H1 (cell line): ENCODE measurements at regions not wholly inside any gene's neighbourhood (a gene's known extent, or its start where the extent isn't known, plus 50 kb on each side); places are given as distances from the start of the nearest gene placed in this dataset.

ENCODE experiments used
- CTCF ChIA-PET: fragments of 300-600 bp; sonication (Branson Sonifier 250); formaldehyde crosslinking; loops from one replicate; lab custom pipeline; 2021; ENCODE audit not compliant: partially characterized antibody; lab: Charles Lee
- POLR2A ChIA-PET: fragments of 300-600 bp; sonication (Branson Sonifier 250); formaldehyde crosslinking; loops from one replicate; lab custom pipeline; 2021; ENCODE audit warnings: inconsistent platforms; ENCODE audit not compliant: partially characterized antibody; lab: Charles Lee
- DNase-seq, 2 experiments: peaks; one replicate each; pipeline versions ENCODE4 v3.0.0 to v3.0.0-alpha.2; 2010 to 2022; ENCODE audit warnings: low spot score in 2 of 2, low read depth in 1 of 2, mixed read lengths in 1 of 2
- FAIRE-seq: peaks from 2 replicates; lab custom pipeline; 2011; peaks lifted over from hg19 to GRCh38; lab: Jason Lieb, UNC
- H2AFZ ChIP-seq: 2 replicates; pipeline ENCODE4 v1.8.1; 2012; ENCODE audit warnings: low read length, inconsistent platforms
- H2AK5ac ChIP-seq: 2 replicates; pipeline ENCODE4 v1.6.1; 2013; ENCODE audit warnings: low read depth, low read length
- H2BK120ac ChIP-seq: replicated peaks from 2 replicates; pipeline ENCODE3; 2013; ENCODE audit warnings: low read depth, low read length, inconsistent platforms
- H2BK12ac ChIP-seq: 2 replicates; pipeline ENCODE4 v1.6.1; 2013; ENCODE audit warnings: low read depth, low read length
- H2BK15ac ChIP-seq: 2 replicates; pipeline ENCODE4 v1.6.1; 2013; ENCODE audit warnings: low read length
- H2BK20ac ChIP-seq: 2 replicates; pipeline ENCODE4 v1.6.1; 2013; ENCODE audit warnings: low read length
- H2BK5ac ChIP-seq: 2 replicates; pipeline ENCODE4 v1.6.1; 2013; ENCODE audit warnings: low read depth, low read length
- H3K14ac ChIP-seq: 2 replicates; pipeline ENCODE4 v1.6.1; 2013; ENCODE audit warnings: inconsistent platforms; ENCODE audit not compliant: insufficient read length
- H3K18ac ChIP-seq: 2 replicates; pipeline ENCODE4 v1.6.1; 2013; ENCODE audit warnings: low read length; ENCODE audit errors: extremely low read depth
- H3K23ac ChIP-seq: 2 replicates; pipeline ENCODE4 v1.6.1; 2013; ENCODE audit warnings: inconsistent platforms; ENCODE audit not compliant: insufficient read length
- H3K23me2 ChIP-seq: 2 replicates; pipeline ENCODE4 v1.6.1; 2013; ENCODE audit warnings: low read depth, low read length
- H3K27ac ChIP-seq: 2 replicates; pipeline ENCODE4 v1.6.1; 2011; ENCODE audit warnings: low read depth, low read length, inconsistent platforms
- H3K27me3 ChIP-seq, 4 experiments: replicated peaks in 1 of 4; 1 replicate in 1 of 4; 2 replicates in 3 of 4; pipeline versions ENCODE4 v1.6.1 to v1.8.1; 2011 to 2013; ENCODE audit warnings: low read length in 3 of 4, mild to moderate bottlenecking in 3 of 4, inconsistent platforms in 2 of 4, mixed read lengths in 2 of 4, moderate library complexity in 1 of 4; ENCODE audit not compliant: control insufficient read depth in 3 of 4, insufficient read depth in 3 of 4; ENCODE audit errors: extremely low read depth in 1 of 4
- H3K36me3 ChIP-seq, 4 experiments: 2 replicates each; pipeline versions ENCODE4 v1.6.1 to v1.8.1; 2011 to 2013; ENCODE audit warnings: mild to moderate bottlenecking in 4 of 4, low read length in 3 of 4, moderate library complexity in 2 of 4, control low read depth in 1 of 4, inconsistent platforms in 1 of 4; ENCODE audit not compliant: insufficient read depth in 4 of 4, control insufficient read depth in 2 of 4
- H3K4ac ChIP-seq: replicated peaks from 2 replicates; pipeline ENCODE3; 2013; ENCODE audit warnings: low read length, low read depth, mixed read lengths, inconsistent platforms; ENCODE audit not compliant: insufficient read length
- H3K4me1 ChIP-seq, 4 experiments: replicated peaks in 1 of 4; 1 replicate in 1 of 4; 2 replicates in 3 of 4; pipeline versions ENCODE4 v1.6.1 to v1.8.1; 2011 to 2013; ENCODE audit warnings: low read length in 3 of 4, inconsistent platforms in 2 of 4, mixed read lengths in 1 of 4; ENCODE audit not compliant: insufficient read depth in 4 of 4, control insufficient read depth in 3 of 4
- H3K4me2 ChIP-seq, 2 experiments: 2 replicates each; pipeline versions ENCODE4 v1.6.1 to v1.8.1; 2011 to 2013; ENCODE audit warnings: low read depth in 2 of 2, low read length in 2 of 2, control low read depth in 1 of 2, inconsistent platforms in 1 of 2, mild to moderate bottlenecking in 1 of 2; ENCODE audit not compliant: insufficient read depth in 1 of 2
- H3K4me3 ChIP-seq, 4 experiments: fragments of 200-600, 300-600 bp in 1 of 4; sonication (generic), shearing (Covaris generic), sonication (Bioruptor Twin) in 1 of 4; 2 replicates each; pipeline versions ENCODE4 v1.5.1 to v1.8.1; 2011 to 2016; ENCODE audit warnings: low read length in 4 of 4, low read depth in 3 of 4, control low read depth in 2 of 4, inconsistent platforms in 2 of 4, mild to moderate bottlenecking in 2 of 4, mixed read lengths in 1 of 4, moderate library complexity in 1 of 4; ENCODE audit not compliant: insufficient read depth in 2 of 4; ENCODE audit errors: extremely low read depth in 1 of 4
- H3K56ac ChIP-seq: replicated peaks from 2 replicates; pipeline ENCODE3; 2013; ENCODE audit warnings: low read depth, mild to moderate bottlenecking, mixed read lengths, low read length, inconsistent platforms; ENCODE audit not compliant: insufficient read length
- H3K79me1 ChIP-seq: 2 replicates; pipeline ENCODE4 v1.6.1; 2013; ENCODE audit warnings: low read depth, low read length, control low read depth
- H3K79me2 ChIP-seq, 2 experiments: 2 replicates each; pipeline versions ENCODE4 v1.6.1 to v1.8.1; 2012 to 2013; ENCODE audit warnings: low read length in 2 of 2, mild to moderate bottlenecking in 2 of 2, inconsistent platforms in 1 of 2; ENCODE audit not compliant: insufficient read depth in 2 of 2, control insufficient read depth in 1 of 2
- H3K9ac ChIP-seq, 4 experiments: replicated peaks in 1 of 4; 1 replicate in 1 of 4; 2 replicates in 3 of 4; pipeline versions ENCODE4 v1.6.1 to v1.8.1; 2011 to 2013; ENCODE audit warnings: low read depth in 3 of 4, low read length in 3 of 4, control low read depth in 2 of 4, mild to moderate bottlenecking in 2 of 4, moderate library complexity in 2 of 4, inconsistent platforms in 1 of 4; ENCODE audit errors: extremely low read depth in 1 of 4
- H3K9me3 ChIP-seq, 2 experiments: 2 replicates each; pipeline versions ENCODE4 v1.6.1 to v1.8.1; 2012 to 2013; ENCODE audit warnings: mild to moderate bottlenecking in 2 of 2, moderate library complexity in 2 of 2, control low read depth in 1 of 2, inconsistent platforms in 1 of 2, low read depth in 1 of 2, low read length in 1 of 2, mixed read lengths in 1 of 2; ENCODE audit not compliant: insufficient read depth in 2 of 2
- H4K20me1 ChIP-seq, 2 experiments: replicated peaks in 1 of 2; 2 replicates each; pipeline versions ENCODE3 to v1.8.1; 2011 to 2013; ENCODE audit warnings: inconsistent platforms in 2 of 2, low read length in 2 of 2, mild to moderate bottlenecking in 1 of 2; ENCODE audit not compliant: insufficient read depth in 2 of 2, control insufficient read depth in 1 of 2
- H4K5ac ChIP-seq: 2 replicates; pipeline ENCODE4 v1.6.1; 2013; ENCODE audit warnings: low read length, low read depth, mixed read lengths, inconsistent platforms; ENCODE audit not compliant: insufficient read length
- H4K8ac ChIP-seq: 2 replicates; pipeline ENCODE4 v1.8.0; 2013; ENCODE audit warnings: mild to moderate bottlenecking, moderate library complexity, low read length, inconsistent platforms; ENCODE audit not compliant: insufficient read depth; ENCODE audit errors: extremely low read depth
- H4K91ac ChIP-seq: replicated peaks from 2 replicates; pipeline ENCODE3; 2013; ENCODE audit warnings: low read length, mixed read lengths, inconsistent platforms; ENCODE audit not compliant: insufficient read length
- BACH1 ChIP-seq: IDR thresholded peaks from 2 replicates; pipeline ENCODE4 v1.6.1; 2012; ENCODE audit warnings: low read length, improper control_type of control experiment
- CBX8 ChIP-seq: fragments of 300-800, 300-1000 bp; sonication (generic); IDR thresholded peaks from 2 replicates; pipeline ENCODE4 v1.7.1; 2016; ENCODE audit warnings: low read depth, low read length, borderline replicate concordance
- CTBP2 ChIP-seq: IDR thresholded peaks from 2 replicates; pipeline ENCODE4 v1.7.0; 2011; ENCODE audit warnings: borderline replicate concordance, mild to moderate bottlenecking, moderate library complexity, mixed read lengths, low read length; ENCODE audit not compliant: insufficient read depth, insufficient read length
- GTF2F1 ChIP-seq: IDR thresholded peaks from 2 replicates; pipeline ENCODE4 v1.6.1; 2012; ENCODE audit warnings: low read depth, low read length, improper control_type of control experiment, borderline replicate concordance
- POU5F1 ChIP-seq: IDR thresholded peaks from 2 replicates; pipeline ENCODE4 v1.6.1; 2011; ENCODE audit warnings: low read depth, mild to moderate bottlenecking, low read length, moderate library complexity
- RFX5 ChIP-seq: IDR thresholded peaks from 2 replicates; pipeline ENCODE4 v1.6.1; 2011; ENCODE audit warnings: low read depth, low read length, improper control_type of control experiment, borderline replicate concordance
- SIN3A ChIP-seq, 2 experiments: IDR thresholded peaks in 1 of 2; conservative IDR thresholded peaks in 1 of 2; 2 replicates each; pipeline ENCODE4 v1.6.1; 2011 to 2012; ENCODE audit warnings: low read length in 2 of 2, improper control_type of control experiment in 1 of 2, low read depth in 1 of 2, mild to moderate bottlenecking in 1 of 2
- SP1 ChIP-seq: IDR thresholded peaks from 2 replicates; pipeline ENCODE4 v1.6.1; 2011; ENCODE audit warnings: low read depth, low read length
- TCF12 ChIP-seq: IDR thresholded peaks from 2 replicates; pipeline ENCODE4 v1.6.1; 2011; ENCODE audit warnings: low read depth, mild to moderate bottlenecking, low read length
- WGBS, 2 experiments: shearing (Covaris generic) in 1 of 2; methylation state at CpG; one replicate each; pipeline versions ENCODE4 v1.1.6 to v1.1.7; 2013 to 2015; ENCODE audit warnings: low lambda C conversion rate in 2 of 2, mixed read lengths in 2 of 2, inconsistent platforms in 1 of 2, low coverage in 1 of 2, missing lambda C conversion rate in 1 of 2; ENCODE audit not compliant: insufficient replicate concordance in 2 of 2, insufficient coverage in 1 of 2, insufficient read length in 1 of 2; ENCODE audit errors: extremely low coverage in 1 of 2, missing lambda C conversion rate in 1 of 2; 5-methylcytosine and 5-hydroxymethylcytosine counted together
- TF ChIP-seq, protein P1 (sequence below): IDR thresholded peaks from 2 replicates; pipeline ENCODE4 v1.6.1; 2012; ENCODE audit warnings: low read length, inconsistent platforms
- TF ChIP-seq, protein P2 (sequence below): IDR thresholded peaks from 2 replicates; pipeline ENCODE4 v1.6.1; 2012; ENCODE audit warnings: inconsistent platforms

DNA sequence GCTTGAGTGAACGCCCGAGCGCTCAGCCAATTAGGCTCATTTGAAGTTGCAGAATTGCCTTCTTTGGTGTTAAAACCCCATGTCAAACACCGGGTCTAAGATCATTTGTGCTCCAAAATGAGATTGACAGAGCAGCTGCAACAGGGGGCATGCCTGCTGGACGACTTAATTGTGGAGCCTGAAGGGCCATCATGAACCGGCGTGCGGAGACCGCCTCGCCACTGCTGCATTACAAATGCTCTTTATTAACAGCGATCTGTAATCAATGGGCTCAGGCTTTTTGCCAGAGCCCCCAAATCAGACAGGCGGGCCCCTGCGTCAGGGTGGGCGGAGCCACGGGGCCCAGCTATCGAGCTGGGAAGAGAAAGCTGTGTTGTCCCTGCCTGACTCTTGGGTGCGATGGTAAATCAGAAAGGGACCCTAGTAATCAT, 183.2 kb downstream of the SIM1 start:
- no peaks in the 10 kb centered on the region for H3K36me3 ChIP-seq
- peak overlapping the region; percentile 84 for H2AFZ ChIP-seq
- H3K4me3 ChIP-seq: peak overlapping the region; percentile 27 to 59 (median 32); a peak in 7 of 8 replicates
- no peaks in the 10 kb centered on the region for H3K79me2 ChIP-seq
- no peak overlapping the region for H2BK20ac ChIP-seq
- ChIA-PET POLR2A (interaction anchor here (2.7 kb wide), 1 partner anchor 10 kb away, joined by 8 read pairs; no protein-coding TSS in a partner anchor), CTCF (interaction anchor here (0.8 to 2.9 kb wide), 5 partner anchors 10 to 183 kb away, joined by 3 to 14 read pairs (median 4); partner anchors contain the start of gene SIM1)
- FAIRE-seq (no peak), DNase-seq (peak in 1 of 2 experiments; percentile 78)
- no peak overlapping the region for H2BK120ac ChIP-seq
- no peak overlapping the region for H2BK15ac ChIP-seq
- H2AK5ac ChIP-seq: no peak overlapping the region
- H3K4ac ChIP-seq: no peak overlapping the region
- H3K23ac ChIP-seq: no peak overlapping the region
- H4K91ac ChIP-seq: no peak overlapping the region
- H3K27ac ChIP-seq: peak overlapping the region; percentile 29; the same call in 1 of the 2 replicates
- no peaks in the 10 kb centered on the region for H3K23me2 ChIP-seq
- WGBS, 2 experiments: 10% methylated on average over 17 of the region's 17 CpGs; no CpG with 5 or more reads in 1 of the 2 experiments
- H4K20me1 ChIP-seq: no peaks in the 10 kb centered on the region
- H3K9ac ChIP-seq: peak overlapping the region in 1 of 4 experiments; percentile 49; a peak in 3 of 7 replicates
- H3K18ac ChIP-seq: no peak overlapping the region
- peak overlapping the region; percentile 59 to 70 for H3K4me2 ChIP-seq
- H3K4me1 ChIP-seq: peaks cover 0 to 8% (median 2%) of the 10 kb centered on the region in 4 experiments; a peak in 3 of 7 replicates
- no peaks in the 10 kb centered on the region for H3K9me3 ChIP-seq
- H4K8ac ChIP-seq: no peak overlapping the region
- no peak overlapping the region for H3K56ac ChIP-seq
- no peaks in the 10 kb centered on the region for H3K79me1 ChIP-seq
- H4K5ac ChIP-seq: no peak overlapping the region
- H3K14ac ChIP-seq: no peak overlapping the region
- no peaks in the 10 kb centered on the region for H3K27me3 ChIP-seq
- H2BK12ac ChIP-seq: no peak overlapping the region
- no peak overlapping the region for H2BK5ac ChIP-seq
- TF ChIP-seq SP1 (0 out of 2 replicates have a peak, but pooled peaks have one; percentile 36), SIN3A (conservative IDR thresholded peaks at IDR 0.05 in 1 of 2, IDR thresholded peaks at IDR 0.05 in 1 of 2; ENCODE audit: low read depth in 1 of 2, low read length in 2 of 2) (no peak), TCF12 (no peak), CTBP2 (no peak), POU5F1 (no peak), GTF2F1 (no peak), BACH1 (no peak), CBX8 (no peak), RFX5 (no peak)
- TF ChIP-seq, protein P1, sequence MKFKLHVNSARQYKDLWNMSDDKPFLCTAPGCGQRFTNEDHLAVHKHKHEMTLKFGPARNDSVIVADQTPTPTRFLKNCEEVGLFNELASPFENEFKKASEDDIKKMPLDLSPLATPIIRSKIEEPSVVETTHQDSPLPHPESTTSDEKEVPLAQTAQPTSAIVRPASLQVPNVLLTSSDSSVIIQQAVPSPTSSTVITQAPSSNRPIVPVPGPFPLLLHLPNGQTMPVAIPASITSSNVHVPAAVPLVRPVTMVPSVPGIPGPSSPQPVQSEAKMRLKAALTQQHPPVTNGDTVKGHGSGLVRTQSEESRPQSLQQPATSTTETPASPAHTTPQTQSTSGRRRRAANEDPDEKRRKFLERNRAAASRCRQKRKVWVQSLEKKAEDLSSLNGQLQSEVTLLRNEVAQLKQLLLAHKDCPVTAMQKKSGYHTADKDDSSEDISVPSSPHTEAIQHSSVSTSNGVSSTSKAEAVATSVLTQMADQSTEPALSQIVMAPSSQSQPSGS: no peak
- TF ChIP-seq, protein P2, sequence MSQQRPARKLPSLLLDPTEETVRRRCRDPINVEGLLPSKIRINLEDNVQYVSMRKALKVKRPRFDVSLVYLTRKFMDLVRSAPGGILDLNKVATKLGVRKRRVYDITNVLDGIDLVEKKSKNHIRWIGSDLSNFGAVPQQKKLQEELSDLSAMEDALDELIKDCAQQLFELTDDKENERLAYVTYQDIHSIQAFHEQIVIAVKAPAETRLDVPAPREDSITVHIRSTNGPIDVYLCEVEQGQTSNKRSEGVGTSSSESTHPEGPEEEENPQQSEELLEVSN: peak; percentile 40; the same call in 1 of the 2 replicates
